GM12892 (cell line): ENCODE measurements at regions not wholly inside any gene's neighbourhood (a gene's known extent, or its start where the extent isn't known, plus 50 kb on each side); places are given as distances from the start of the nearest gene placed in this dataset.

Experiments
- POLR2A ChIP-seq: IDR thresholded peaks from 2 replicates; pipeline ENCODE4 v1.6.1; 2011; ENCODE audit warnings: low read depth, low read length, control low read depth
- POLR2AphosphoS5 ChIP-seq: IDR thresholded peaks from 2 replicates; pipeline ENCODE4 v1.6.1; 2011; ENCODE audit warnings: low read depth, low read length, control low read depth
- TAF1 ChIP-seq: IDR thresholded peaks from 2 replicates; pipeline ENCODE4 v1.6.1; 2011; ENCODE audit warnings: low read depth, mild to moderate bottlenecking, control low read depth, low read length, borderline replicate concordance

GRCh38 chr4:11636031-11636430 is 207.3 kb upstream of the HS3ST1 start:
- TF ChIP-seq POLR2A (no peak), POLR2AphosphoS5 (no peak), TAF1 (no peak)
